ENCODE measurements at regions not wholly inside any gene's neighbourhood (a gene's known extent, or its start where the extent isn't known, plus 50 kb on each side); places are given as distances from the start of the nearest gene placed in this dataset.

DNA sequence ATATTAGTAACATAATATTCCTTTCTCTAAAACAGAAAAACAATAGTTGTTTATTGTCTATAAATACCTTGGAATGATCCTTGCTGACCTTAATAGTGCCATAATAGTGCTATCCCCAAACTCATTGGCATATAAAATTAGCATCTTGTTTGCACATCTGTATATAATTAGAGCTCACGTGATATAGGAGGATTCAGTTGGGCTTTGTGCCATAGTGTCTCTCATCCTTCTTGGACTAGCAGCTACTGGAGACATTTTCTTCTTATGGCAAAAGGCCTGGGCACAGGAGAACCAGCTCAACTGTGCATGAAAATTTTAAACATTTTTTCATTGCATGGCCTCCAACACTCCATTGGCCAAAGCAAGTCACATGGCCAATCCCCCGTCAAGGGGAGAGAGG lies 342.5 kb downstream of the SPATA31D1 start:
- H3K9ac ChIP-seq (ENCODE audit: low read length): no peak overlapping the region
- no peak overlapping the region for H3K4me3 ChIP-seq (ENCODE audit: low read length)

DNA sequence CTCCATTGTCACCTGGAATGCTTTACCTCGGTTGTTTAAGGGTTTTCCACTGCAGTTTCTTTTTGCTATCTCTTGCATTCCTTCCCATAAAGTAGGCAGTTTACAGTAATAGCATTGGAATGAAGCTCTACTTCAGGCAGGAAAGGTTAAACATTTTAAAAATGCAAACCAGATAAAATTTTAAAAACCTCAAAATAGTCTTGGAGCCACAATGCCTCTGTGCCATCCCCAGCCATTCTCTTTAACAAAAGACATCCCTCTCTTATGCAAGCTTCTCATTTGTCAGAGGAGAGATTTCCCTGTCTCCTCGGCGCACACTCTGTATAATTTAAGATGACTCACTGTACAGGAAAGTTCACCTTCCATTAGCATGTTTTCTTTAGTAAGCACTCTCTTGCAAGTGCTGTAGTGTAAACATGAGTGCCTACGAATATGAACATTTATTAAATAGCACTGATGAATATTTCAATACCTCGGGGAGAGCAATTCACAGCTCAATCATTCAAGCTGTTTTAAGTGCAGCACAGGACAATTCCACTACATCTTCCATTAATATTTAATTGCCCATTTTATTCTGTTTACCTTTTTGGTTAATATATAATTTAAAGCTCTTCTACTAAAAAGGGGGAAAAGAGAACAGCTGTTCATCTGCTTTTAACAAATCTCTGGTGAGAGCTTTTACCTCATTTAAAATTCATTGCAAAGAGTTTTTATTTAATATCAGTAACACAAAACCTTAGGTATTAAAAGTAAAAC lies 343.6 kb downstream of the SPATA31D1 start:
- Histone ChIP-seq H3F3A (ENCODE audit: insufficient read depth, low read length, poor library complexity, severe bottlenecking) (no peaks in the 10 kb centered on the region), H2AFZ (ENCODE audit: low read depth, low read length) (no peak overlapping the region), H3K27me3 (ENCODE audit: insufficient read depth, low read depth, low read length) (peaks cover 3% of the 10 kb centered on the region), H3K9me2 (ENCODE audit: insufficient read depth, low read length) (no peaks in the 10 kb centered on the region), H3K4me3 (ENCODE audit: low read length) (peak overlapping the region; percentile 19), H3K4me2 (ENCODE audit: low read length) (peak overlapping the region; percentile 4), H3K36me3 (ENCODE audit: insufficient read depth, low read length) (no peaks in the 10 kb centered on the region), H3K79me2 (replicated peaks; ENCODE audit: insufficient read depth, low read length) (no peaks in the 10 kb centered on the region), H4K20me1 (ENCODE audit: insufficient read depth) (no peaks in the 10 kb centered on the region), H3K27ac (ENCODE audit: low read length) (no peak overlapping the region), H3K9ac (ENCODE audit: low read length) (no peak overlapping the region), H3K9me3 (ENCODE audit: low read length) (no peaks in the 10 kb centered on the region)
- TF ChIP-seq MXI1 (conservative IDR thresholded peaks at IDR 0.05; ENCODE audit: poor library complexity, severe bottlenecking) (no peak), TAF1 (IDR thresholded peaks at IDR 0.05; ENCODE audit: low read depth) (no peak), SMC3 (conservative IDR thresholded peaks at IDR 0.05; ENCODE audit: poor library complexity) (no peak), EZH2 (IDR thresholded peaks at IDR 0.05; ENCODE audit: borderline replicate concordance, insufficient read depth, low read length, poor library complexity, severe bottlenecking) (no peak), EP300 (conservative IDR thresholded peaks at IDR 0.05; ENCODE audit: poor library complexity, severe bottlenecking) (no peak), POLR2AphosphoS5 (IDR thresholded peaks at IDR 0.05) (no peak), RAD21 (conservative IDR thresholded peaks at IDR 0.05) (no peak)
- TF ChIP-seq, protein P1, sequence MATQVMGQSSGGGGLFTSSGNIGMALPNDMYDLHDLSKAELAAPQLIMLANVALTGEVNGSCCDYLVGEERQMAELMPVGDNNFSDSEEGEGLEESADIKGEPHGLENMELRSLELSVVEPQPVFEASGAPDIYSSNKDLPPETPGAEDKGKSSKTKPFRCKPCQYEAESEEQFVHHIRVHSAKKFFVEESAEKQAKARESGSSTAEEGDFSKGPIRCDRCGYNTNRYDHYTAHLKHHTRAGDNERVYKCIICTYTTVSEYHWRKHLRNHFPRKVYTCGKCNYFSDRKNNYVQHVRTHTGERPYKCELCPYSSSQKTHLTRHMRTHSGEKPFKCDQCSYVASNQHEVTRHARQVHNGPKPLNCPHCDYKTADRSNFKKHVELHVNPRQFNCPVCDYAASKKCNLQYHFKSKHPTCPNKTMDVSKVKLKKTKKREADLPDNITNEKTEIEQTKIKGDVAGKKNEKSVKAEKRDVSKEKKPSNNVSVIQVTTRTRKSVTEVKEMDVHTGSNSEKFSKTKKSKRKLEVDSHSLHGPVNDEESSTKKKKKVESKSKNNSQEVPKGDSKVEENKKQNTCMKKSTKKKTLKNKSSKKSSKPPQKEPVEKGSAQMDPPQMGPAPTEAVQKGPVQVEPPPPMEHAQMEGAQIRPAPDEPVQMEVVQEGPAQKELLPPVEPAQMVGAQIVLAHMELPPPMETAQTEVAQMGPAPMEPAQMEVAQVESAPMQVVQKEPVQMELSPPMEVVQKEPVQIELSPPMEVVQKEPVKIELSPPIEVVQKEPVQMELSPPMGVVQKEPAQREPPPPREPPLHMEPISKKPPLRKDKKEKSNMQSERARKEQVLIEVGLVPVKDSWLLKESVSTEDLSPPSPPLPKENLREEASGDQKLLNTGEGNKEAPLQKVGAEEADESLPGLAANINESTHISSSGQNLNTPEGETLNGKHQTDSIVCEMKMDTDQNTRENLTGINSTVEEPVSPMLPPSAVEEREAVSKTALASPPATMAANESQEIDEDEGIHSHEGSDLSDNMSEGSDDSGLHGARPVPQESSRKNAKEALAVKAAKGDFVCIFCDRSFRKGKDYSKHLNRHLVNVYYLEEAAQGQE (IDR thresholded peaks at IDR 0.05; ENCODE audit: borderline replicate concordance): no peak
- TF ChIP-seq, protein P2, sequence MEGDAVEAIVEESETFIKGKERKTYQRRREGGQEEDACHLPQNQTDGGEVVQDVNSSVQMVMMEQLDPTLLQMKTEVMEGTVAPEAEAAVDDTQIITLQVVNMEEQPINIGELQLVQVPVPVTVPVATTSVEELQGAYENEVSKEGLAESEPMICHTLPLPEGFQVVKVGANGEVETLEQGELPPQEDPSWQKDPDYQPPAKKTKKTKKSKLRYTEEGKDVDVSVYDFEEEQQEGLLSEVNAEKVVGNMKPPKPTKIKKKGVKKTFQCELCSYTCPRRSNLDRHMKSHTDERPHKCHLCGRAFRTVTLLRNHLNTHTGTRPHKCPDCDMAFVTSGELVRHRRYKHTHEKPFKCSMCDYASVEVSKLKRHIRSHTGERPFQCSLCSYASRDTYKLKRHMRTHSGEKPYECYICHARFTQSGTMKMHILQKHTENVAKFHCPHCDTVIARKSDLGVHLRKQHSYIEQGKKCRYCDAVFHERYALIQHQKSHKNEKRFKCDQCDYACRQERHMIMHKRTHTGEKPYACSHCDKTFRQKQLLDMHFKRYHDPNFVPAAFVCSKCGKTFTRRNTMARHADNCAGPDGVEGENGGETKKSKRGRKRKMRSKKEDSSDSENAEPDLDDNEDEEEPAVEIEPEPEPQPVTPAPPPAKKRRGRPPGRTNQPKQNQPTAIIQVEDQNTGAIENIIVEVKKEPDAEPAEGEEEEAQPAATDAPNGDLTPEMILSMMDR (IDR thresholded peaks at IDR 0.05; ENCODE audit: poor library complexity, severe bottlenecking): no peak

More for the DNA sequence above, 342.5 kb downstream of the SPATA31D1 start:
- H3K36me3 ChIP-seq (ENCODE audit: insufficient read depth, low read length): no peaks in the 10 kb centered on the region
- no peaks in the 10 kb centered on the region for H4K20me1 ChIP-seq (ENCODE audit: insufficient read depth)
- H3K27ac ChIP-seq (ENCODE audit: low read length): no peak overlapping the region
- TF ChIP-seq SMC3 (conservative IDR thresholded peaks at IDR 0.05; ENCODE audit: poor library complexity): no peak
- no peaks in the 10 kb centered on the region for H3K79me2 ChIP-seq (replicated peaks; ENCODE audit: insufficient read depth, low read length)
- H3K9me3 ChIP-seq (ENCODE audit: low read length): no peaks in the 10 kb centered on the region
- no peaks in the 10 kb centered on the region for H3K9me2 ChIP-seq (ENCODE audit: insufficient read depth, low read length)
- peaks cover 3% of the 10 kb centered on the region for H3K27me3 ChIP-seq (ENCODE audit: insufficient read depth, low read depth, low read length)
- H2AFZ ChIP-seq (ENCODE audit: low read depth, low read length): no peak overlapping the region
- H3K4me2 ChIP-seq (ENCODE audit: low read length): no peak overlapping the region
- H3F3A ChIP-seq (ENCODE audit: insufficient read depth, low read length, poor library complexity, severe bottlenecking): no peaks in the 10 kb centered on the region
